ENCODE measurements at regions not wholly inside any gene's neighbourhood (a gene's known extent, or its start where the extent isn't known, plus 50 kb on each side); places are given as distances from the start of the nearest gene placed in this dataset.

GRCh38 chr3:65285956-65286355, 598.2 kb upstream of the ADAMTS9 start:
- POLR2A ChIA-PET, result no interaction called here
- no peaks in the 10 kb centered on the region for H3K9me2 ChIP-seq (ENCODE audit: insufficient read depth)
- H3K9ac ChIP-seq (ENCODE audit: low read length), result no peak overlapping the region
- no peaks in the 10 kb centered on the region for H3K79me2 ChIP-seq (ENCODE audit: insufficient read depth, low read length)
- no TSS peak for BruUV-seq (replicated peaks)
- H3K9me3 ChIP-seq (ENCODE audit: control insufficient read depth in 1 of 2, insufficient read depth in 1 of 2, low read depth in 1 of 2, low read length in 2 of 2), result no peaks in the 10 kb centered on the region
- intact Hi-C loops (cut with micrococcal nuclease), result no loop called here
- peaks cover 32% of the 10 kb centered on the region for H3K27me3 ChIP-seq (ENCODE audit: insufficient read depth, low read length)
- ATAC-seq (no peak), DNase-seq (ENCODE audit: low read depth, low spot score) (no peak)
- no peak overlapping the region for H3K4me3 ChIP-seq (replicated peaks in 1 of 2; ENCODE audit: low read depth in 1 of 2, low read length in 2 of 2)
- H3K4me2 ChIP-seq (ENCODE audit: low read length), result no peak overlapping the region
- no peaks in the 10 kb centered on the region for H4K20me1 ChIP-seq (ENCODE audit: insufficient read depth)
- no peaks in the 10 kb centered on the region for H3K4me1 ChIP-seq (ENCODE audit: control insufficient read depth in 1 of 2, insufficient read depth in 2 of 2, low read length in 2 of 2)
- no peak overlapping the region for H3K27ac ChIP-seq (ENCODE audit: low read depth, low read length)
- no peaks in the 10 kb centered on the region for H3K36me3 ChIP-seq (ENCODE audit: control insufficient read depth in 1 of 2, insufficient read depth in 2 of 2, low read length in 2 of 2)
- TF ChIP-seq RAD21 (IDR thresholded peaks at IDR 0.05; ENCODE audit: low read depth), result no peak
- no peak for TF ChIP-seq CEBPB (IDR thresholded peaks at IDR 0.05; ENCODE audit: low read depth)
- TF ChIP-seq EZH2phosphoT487 (IDR thresholded peaks at IDR 0.05; ENCODE audit: borderline replicate concordance), result no peak
- TF ChIP-seq YY1 (IDR thresholded peaks at IDR 0.05; ENCODE audit: extremely low read depth, insufficient replicate concordance, low read depth, low read length), result no peak
- TF ChIP-seq ZFX (IDR thresholded peaks at IDR 0.05), result no peak
- no peak for TF ChIP-seq EZH2 (IDR thresholded peaks at IDR 0.05)
- no peak for TF ChIP-seq POLR2AphosphoS5 (IDR thresholded peaks at IDR 0.05; ENCODE audit: low read depth, low read length)
- TF ChIP-seq SIN3A (IDR thresholded peaks at IDR 0.05; ENCODE audit: low read depth), result no peak
- no peak for TF ChIP-seq REST (IDR thresholded peaks at IDR 0.05; ENCODE audit: low read depth)
- no peak for TF ChIP-seq CTCF (IDR thresholded peaks at IDR 0.05 in 2 of 3, conservative IDR thresholded peaks at IDR 0.05 in 1 of 3; ENCODE audit: borderline replicate concordance in 1 of 3, insufficient read depth in 1 of 3, low read depth in 2 of 3, low read length in 2 of 3)
- no peak for TF ChIP-seq SRF (IDR thresholded peaks at IDR 0.05; ENCODE audit: low read depth)
- TF ChIP-seq POLR2A (IDR thresholded peaks at IDR 0.05; ENCODE audit: borderline replicate concordance, extremely low read depth, insufficient read depth, insufficient read length), result no peak
- TF ChIP-seq TCF7L2 (IDR thresholded peaks at IDR 0.05; ENCODE audit: borderline replicate concordance, extremely low read depth, insufficient read depth, insufficient read length), result no peak
- TF ChIP-seq MAX (IDR thresholded peaks at IDR 0.05), result no peak
- RAD21 ChIA-PET (ENCODE audit: low non-redundant PET in 1 of 2, low total read pairs in 2 of 2, uncharacterized antibody in 2 of 2, unreplicated experiment in 2 of 2), result no interaction called here
- CTCF ChIA-PET, result no interaction called here
- no peak overlapping the region for H2AFZ ChIP-seq (ENCODE audit: low read depth, low read length, poor library complexity, severe bottlenecking)
